HG03159 (cell line): ENCODE measurements at regions not wholly inside any gene's neighbourhood (a gene's known extent, or its start where the extent isn't known, plus 50 kb on each side); places are given as distances from the start of the nearest gene placed in this dataset.

Source experiments
- ATAC-seq: cut with Tn5 transposase; IDR thresholded peaks from one replicate; pipeline ENCODE4 v1.9.1; 2021; ENCODE audit warnings: mild to moderate bottlenecking, moderate library complexity; ENCODE audit not compliant: unreplicated experiment

DNA sequence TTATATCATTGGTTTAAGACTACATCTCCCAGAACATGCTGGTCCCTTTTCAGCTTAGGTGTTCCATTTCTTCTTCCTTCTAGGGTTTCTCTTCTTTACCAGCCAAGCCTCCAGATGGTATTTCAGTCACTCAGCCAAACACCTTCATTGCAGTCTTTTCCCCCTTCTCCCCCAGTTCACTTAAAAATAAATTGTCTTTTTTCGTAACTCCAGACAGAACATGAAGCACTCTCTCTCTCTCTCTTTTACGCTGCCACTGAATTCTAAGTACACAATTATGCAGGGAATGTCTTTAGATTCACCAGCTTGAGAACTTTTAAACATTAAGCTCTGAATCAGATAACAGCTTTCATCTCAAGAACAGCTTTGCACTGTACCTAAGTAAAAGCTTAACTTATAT lies 419.7 kb upstream of the BRINP1 start:
- ATAC-seq = no peak

DNA sequence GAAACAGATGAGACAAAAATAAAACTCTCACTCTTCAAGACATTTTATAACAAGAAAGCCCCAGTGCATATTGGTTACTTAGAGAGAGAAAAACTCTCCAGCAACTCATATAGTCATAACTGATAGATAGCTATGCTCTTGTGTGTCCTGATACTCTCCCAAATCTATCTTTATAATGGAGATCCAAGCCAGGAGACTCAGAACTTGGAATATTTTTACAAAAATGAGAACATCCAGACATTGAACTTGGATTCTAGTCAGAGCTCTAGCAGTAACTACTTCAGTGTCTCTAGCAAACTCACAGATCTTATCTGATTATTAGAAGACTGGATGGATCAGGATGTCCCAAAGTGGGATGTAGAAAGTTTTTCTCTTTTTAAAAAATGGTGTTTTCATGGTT lies 412.7 kb upstream of the BRINP1 start:
- ATAC-seq = no peak

DNA sequence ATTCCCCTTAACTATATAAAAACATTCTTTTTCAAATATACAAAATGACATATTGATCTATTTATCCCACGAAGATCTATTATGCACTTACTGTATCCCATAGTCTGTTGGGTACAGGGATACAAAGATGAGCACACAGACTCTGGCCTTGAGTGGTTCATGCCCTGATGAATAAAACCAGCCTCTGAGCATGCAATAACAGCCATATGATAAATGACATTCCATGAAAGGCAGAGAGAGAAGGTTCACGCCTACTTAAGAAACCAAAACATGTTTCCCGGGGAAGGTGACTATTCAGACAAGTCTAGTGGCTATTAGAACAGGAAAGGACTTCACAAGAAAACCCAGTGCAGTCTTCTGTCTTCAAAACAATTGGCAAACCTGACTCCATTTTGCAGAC lies 406.2 kb upstream of the BRINP1 start:
- ATAC-seq = no peak

DNA sequence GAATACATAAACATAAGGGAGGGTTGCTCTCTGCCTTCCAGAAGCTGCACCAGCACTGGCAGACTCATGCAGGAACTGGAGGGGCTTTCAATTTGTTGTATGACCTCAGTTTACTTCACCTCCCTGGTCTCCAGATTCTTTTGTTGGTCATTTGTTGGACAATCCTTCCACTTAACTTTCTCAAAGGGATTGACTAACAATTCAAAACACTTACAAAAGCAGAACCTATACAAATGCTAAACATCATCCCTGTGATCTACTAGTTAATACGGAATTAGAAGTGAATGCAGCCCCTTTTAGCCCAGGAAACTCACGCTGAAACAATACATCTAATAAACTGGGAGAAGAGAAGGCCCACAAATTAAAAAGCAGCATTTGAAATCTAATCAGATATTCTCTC lies 404.6 kb upstream of the BRINP1 start:
- ATAC-seq = no peak

DNA sequence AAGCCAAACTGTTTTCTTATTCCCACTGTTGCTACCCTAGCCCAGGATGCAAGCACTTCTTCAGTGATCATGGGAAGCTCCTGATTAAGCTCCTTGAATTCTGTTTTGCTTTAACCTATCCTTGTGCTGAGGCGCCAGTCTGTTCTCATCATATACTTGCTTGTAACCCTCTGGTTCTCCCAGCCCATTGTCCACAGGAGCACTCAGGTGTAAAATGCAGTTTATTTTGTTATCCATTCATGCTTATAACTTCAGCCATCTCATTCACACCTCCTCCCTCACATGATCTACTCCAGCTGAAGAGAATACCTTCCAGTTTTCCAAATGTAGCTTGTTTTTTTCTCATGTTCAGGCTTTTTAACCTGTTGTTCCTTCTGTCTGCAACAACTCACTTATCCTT lies 402.1 kb upstream of the BRINP1 start:
- ATAC-seq = no peak

DNA sequence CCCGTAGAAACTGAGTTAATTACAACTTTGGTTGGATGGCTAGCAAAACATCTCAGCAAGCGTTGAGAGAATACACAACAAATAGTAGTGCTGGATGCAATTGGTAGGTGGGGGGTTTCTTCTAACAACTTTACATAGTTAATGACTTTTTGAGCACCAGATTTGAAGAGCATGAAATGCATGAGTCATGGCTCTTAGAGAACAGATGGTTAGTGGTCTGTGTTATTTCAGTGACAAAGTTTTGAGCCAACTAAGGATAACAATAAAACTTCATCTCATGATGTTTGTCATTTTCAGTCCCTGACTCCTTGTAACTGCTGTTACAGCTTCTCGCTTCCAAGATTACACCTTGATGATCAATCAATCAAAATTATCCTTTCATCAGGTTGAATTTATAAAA lies 399.0 kb upstream of the BRINP1 start:
- no peak for ATAC-seq

DNA sequence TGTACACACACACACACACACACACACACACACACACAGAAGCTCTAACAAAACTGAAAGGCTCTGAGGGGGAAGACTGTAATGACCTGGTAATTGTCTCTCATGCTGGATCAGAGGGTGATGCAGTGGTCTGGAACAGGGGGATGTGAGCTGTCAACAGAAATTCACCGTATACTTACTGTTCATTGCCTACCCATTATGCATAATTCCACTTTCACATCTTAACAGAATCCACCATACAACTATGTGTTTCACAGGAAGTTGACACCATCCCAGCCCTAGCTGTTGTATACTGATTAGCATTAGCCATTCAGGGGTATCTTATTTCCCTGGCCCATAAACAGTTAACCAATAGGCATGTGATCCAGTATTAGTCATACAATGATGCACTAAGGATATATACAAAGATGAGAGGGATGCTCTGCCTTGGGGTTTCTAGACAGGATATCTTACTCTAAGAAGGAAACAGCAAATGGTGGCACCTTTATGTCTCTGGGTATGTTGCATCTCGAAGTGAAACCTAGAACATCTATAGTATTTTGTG lies 396.5 kb upstream of the BRINP1 start:
- no peak for ATAC-seq

DNA sequence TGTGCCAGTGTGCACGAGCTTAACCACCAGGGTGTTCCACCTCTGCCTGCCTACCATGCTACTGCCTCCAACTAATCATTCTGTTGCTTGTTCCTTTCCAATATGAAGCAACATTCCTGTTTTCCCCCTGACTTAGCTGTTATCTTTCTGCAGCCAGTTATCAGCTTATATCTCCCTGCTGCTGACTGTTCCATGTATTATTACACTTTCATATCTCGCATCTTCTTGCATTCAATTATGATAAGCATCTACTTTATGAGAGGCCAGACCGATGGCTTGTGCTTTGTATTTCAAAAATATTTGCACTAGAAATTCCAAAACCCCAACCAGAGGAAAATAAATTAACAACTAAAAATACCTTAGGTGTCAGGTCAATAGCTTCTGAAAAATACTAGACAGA lies 394.0 kb upstream of the BRINP1 start:
- no peak for ATAC-seq

DNA sequence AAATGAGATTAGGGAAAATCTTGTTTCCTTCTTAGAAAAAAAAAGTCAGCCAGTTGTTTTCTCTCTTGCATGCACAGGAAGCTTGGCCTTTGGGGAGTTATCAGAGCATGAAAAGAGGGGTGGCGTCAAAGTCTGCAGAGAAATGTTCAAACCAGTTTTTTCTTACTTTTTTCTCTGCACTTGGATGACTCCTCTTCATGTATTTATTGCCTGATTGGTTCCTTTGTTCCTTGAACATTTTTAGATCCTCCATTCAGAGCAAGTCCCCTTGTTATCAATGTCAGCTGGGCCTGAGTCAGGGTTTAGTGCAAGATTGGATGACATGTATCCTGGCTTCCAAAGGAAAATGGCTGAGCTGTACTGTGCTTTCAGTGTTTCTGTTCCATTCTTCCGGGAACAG lies 392.6 kb upstream of the BRINP1 start:
- ATAC-seq = no peak

DNA sequence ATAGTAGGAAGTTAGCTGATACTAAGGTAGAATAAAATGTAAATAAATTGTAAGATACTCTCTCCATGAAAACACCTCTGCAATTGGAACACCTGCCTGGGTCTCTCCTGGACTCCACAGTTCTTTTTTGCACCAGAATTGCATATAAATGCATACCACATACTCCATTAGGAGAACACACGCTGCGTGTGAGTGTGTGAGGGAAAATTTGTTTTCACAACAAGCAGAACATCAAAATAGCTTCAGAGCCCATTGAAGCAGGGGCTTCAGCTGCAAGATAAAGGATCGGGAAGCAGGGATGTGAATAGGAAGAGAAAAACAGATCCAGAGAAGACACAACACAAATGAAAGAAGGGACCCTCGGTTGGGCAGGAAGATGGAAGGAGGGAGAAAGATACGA lies 389.8 kb upstream of the BRINP1 start:
- ATAC-seq = no peak

DNA sequence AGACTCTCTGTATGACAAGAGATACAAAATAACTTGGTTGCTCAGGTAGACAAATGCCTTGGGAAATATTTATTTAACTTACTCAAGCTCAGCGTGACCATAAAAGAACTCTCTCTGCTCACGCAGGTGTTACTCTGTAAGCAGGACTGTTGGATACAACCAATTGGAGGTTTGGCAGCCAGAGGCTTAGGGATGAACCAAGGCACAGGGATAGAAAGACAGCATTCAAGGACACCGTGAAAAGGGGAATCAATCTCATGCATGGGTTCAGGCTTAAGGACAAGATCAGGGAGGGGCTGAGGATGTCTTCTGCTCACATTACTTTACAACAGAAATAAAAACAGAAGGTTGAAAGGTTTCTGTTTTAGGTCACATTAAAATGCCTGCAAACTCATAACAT lies 389.0 kb upstream of the BRINP1 start:
- ATAC-seq = no peak

DNA sequence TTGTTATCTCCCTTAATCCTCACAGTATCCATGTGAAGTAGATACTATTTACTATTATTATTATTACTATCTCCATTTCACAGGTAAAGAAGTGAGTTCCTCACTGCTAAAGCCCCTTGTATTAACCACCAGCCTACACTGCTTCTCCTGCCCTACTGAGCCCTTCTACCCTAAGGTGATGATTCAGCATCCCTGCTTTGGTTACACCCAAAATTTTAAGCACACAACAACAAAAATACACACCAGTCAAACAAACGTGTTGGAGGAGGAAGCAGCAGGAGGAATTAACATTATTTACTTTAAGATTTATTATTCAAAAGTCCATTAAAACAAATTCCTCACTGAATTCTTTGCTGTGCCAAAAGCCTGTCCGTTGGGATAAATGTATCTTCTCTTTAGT lies 370.2 kb upstream of the BRINP1 start:
- no peak for ATAC-seq

DNA sequence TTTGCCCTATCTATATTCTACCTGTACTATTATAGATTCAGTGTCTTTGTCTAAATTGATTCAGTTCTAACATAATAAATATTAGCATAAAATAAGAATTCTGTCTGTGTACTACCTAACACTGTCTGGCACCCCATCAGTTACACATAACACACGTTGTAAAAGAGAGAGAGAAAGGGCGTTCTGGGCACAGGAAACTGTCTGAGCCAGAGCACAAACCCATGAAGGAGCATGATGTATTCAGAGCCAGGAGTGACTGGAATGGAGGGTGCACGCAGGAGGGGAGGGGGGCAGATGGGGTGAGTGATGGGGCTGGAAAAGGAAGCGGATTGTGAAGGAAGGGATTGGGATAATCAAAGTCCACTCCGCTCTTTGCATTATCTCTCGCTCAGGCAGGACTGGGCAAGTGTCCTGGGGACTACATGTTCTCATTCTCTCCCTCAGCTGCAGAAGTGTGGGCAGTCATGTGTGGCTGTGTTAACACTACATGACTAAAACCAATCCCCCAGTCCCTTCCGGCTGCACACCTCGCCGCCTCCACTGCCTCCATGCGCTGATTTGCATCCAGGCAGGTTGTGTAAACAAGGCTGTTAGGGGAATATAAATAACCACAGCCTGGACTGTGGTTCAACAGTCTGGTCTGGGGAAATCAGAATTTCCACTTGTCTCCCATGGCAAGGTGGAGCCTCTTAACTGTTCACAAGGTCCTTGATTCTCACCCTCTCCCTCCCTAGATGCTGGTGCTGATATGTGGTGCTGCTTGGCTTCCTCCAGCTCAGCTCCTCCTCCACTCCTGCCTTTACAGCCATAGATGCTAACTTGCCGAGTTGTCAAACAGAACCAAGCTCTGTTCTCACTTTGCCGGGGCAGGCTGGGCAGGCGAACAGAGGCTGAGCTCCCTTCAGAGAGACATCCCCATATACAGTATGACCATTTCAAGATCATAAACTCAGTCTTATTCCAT lies 367.5 kb upstream of the BRINP1 start:
- peak; percentile 99 for ATAC-seq

DNA sequence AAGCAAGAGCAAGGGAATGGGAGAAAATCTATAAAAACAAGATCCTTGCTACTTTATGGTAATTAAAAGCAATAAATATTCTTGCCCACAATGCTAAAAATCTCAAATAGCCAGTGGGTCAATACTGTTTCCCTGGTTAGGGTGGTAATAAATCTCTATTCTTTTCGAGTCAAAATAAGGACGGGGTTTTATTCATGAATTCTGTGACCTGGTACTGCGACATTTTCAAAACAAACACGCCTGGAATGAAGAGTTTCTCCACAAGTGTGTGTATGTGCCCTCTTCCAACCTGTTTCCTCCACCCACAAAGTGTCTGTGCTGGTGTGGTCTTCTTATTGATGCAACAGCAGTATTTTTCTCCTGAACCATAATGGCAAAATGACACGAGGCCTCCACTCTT lies 358.8 kb upstream of the BRINP1 start:
- ATAC-seq = no peak

DNA sequence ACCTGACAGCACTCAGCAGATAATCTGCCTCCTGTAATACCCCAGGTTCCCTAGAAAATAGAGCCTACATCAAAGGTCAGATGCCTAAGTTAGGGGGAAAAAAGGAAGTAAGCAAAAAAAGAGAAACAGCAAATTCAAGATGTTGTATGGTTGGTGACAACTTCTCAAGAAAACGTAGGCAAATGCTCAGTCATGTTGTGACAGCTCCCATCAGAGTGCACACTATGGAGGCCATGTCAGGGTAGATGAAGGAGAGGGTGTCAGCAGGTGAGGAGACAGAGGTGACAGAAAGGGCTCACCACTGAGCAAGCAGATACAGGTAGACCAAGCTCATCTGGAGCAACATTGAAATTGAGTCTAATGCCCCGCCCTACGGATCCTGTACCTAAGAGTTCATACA lies 356.8 kb upstream of the BRINP1 start:
- no peak for ATAC-seq

DNA sequence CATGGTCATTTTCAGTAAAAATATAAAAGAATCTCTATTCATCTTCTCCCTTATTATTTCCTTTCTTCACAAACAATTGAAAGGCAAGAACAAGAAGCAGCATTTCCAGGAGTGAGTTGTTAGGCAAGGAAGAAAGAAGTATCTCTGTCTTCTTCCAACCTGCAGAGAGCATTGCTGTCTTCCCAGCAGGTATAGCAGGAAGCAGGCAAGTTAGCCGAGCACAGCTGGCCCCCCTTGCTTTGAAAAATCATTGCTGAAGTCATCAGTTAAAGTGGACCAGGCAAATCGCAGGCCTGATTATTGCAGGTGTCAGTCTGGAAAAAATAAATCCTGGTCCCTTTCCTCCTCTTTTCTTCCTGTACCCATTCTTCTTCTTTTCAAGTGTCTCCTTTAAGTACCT lies 353.1 kb upstream of the BRINP1 start:
- no peak for ATAC-seq

DNA sequence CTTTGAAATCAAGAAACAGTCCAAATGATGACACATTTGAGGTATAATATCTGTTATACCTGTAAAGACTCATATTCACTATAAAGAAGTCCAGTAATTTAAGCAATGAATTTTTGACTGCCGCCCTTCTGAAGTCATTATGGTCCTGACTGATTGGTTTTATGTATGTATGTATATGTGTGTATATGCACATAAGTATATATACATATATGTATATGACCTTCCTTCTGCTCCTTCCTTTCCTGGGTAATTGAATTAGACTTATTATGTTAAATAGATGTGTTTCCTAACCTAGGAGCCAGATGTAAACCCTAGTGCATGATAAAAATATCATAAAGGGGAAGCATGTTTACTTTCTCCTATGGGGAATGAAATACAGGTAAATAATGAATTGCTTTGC lies 343.1 kb upstream of the BRINP1 start:
- no peak for ATAC-seq

DNA sequence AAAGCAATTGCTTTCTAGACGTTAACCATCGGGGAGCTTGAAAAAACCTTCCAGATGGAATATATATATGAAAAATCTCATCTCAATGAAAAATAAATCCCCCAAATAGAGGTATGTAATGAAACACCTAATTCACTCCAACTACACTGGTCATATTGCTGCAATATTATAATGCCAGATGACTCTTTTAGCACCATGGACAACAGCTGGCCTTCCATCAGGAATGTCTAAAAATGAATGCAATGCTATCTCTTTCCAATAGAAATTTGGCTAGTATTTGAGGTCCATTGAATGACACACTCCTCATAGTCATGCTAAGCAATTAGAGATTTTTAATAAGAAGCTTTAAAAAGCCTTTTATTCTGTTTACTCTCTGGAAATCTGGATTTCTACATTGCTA lies 340.2 kb upstream of the BRINP1 start:
- ATAC-seq = no peak

DNA sequence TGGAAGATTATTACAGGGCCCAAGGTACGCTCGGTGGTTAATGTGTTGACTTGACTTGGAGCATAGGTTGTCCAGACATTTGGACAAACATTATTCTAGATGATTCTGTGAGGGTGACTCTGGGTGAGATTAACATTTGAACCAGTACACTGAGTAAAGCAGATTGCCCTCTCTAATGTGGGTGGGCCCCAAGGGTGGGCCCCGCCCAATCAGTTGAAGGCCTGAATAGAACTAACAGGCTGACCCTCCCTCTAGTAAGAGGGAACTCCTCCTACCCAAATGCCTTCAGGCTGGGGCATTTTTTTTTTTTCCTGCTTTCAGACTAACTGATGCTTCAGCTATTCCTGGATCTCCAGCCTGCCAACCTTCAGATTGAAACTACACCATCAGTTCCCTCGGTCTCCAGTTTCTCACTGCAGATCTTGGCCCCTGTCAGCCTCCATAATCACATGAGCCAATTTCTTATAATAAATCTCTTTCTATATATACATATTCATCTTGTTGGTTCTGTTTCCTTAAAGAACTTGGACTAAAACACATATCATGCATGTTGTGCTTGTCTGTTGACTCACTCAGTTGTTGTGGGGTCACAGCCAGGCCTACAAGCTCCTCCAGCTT lies 338.1 kb upstream of the BRINP1 start:
- ATAC-seq = no peak

DNA sequence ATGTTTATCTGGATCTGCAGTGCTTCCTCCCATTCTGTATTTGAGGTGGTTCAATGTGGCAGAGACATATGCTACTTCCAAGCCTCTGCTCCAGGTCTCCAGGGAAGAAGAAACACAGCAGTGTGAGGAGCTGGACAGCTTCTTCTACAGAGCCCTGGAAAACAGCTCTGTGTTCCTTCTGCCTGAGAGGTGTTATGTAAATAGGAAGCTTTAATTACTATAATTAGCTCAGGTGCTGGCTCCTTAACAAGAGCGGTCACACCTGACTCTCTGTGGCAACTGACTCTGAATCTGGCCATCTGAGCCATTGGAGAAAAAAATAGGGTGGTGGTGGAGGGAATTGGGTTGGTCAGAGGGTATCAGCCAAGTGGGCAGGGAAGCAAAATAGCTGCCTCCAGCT lies 332.4 kb upstream of the BRINP1 start:
- no peak for ATAC-seq

DNA sequence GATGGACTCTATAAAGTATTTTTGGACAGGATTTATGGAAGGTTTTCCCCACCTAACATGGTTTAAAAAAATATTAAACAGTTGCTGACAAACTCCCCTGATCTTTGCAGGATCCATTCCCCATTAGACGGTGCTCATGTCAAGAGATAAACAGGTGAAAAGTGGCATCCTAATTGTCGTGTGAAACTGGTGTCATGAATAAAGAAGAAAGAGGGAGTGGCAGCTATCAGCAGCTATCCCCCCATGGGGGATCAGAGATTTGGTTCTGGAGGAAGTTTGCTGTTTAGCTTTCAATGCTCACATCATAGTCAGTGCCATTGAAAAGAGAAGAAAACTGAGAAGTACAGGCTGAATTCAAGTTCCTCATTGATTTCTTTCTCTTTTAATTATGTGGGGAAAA lies 329.3 kb upstream of the BRINP1 start:
- no peak for ATAC-seq

DNA sequence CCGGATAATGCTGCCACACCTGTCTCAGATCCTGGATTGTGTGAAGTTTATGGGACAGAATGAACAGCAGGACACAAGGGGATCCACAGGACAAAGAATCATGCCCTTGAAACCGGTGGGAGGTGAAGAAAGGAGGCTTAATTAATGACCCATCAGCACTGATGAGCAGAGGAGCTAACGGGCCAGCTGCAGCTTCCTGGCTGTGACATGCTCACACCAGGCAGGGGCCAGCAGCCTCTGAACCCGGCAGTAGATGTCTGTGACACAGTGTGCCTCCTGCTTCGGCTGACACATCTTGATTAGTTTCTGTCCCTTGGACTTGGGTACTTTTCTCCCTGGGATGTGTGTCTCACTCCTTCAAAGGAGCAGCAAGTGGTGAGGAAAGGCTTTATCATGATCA lies 328.8 kb upstream of the BRINP1 start:
- ATAC-seq = no peak
